ENCODE measurements at regions not wholly inside any gene's neighbourhood (a gene's known extent, or its start where the extent isn't known, plus 50 kb on each side); places are given as distances from the start of the nearest gene placed in this dataset.
A peak's percentile ranks its signal among the peaks of the same experiment; 100 is the strongest.

DNA sequence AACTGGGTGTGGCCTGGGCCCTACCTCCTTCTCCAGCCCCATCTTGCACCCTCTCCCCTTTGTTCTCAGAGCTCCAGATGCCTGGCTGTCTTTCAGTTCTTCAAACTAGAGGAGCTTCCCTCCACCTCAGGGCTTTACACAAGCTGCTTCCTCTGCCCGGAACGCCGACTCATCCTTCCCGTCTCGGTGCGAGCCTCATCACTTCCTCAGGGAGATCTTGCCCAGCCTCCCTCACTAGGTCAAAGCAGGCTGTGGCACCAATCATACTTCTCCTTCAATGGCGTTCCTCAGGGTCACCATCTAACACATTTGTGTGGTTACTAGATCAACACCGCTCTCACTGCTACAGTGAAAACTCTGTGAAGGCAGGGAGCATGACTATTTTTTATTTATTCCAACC lies 56.2 kb upstream of the ZSWIM6 start:
- Mint-ChIP-seq H3K27ac (no peak overlapping the region), H3K4me3 (peak overlapping the region; percentile 52 to 77), H3K36me3 (peaks cover 0 to 2% of the 10 kb centered on the region in 2 donors), H3K9me3 (no peaks in the 10 kb centered on the region), H3K4me1 (peaks cover 17% of the 10 kb centered on the region), H3K27me3 (ENCODE audit: low read depth in 3 of 3) (peaks cover 0 to 6% (median 0%) of the 10 kb centered on the region in 3 donors)
- WGBS (ENCODE audit: insufficient coverage) = 0% methylated on average over 8 of the region's 8 CpGs
- Histone ChIP-seq H3K9me3 (replicated peaks in 1 of 2; ENCODE audit: control insufficient read depth in 1 of 2, insufficient read depth in 1 of 2, low read length in 2 of 2) (no peaks in the 10 kb centered on the region), H3K4me3 (replicated peaks in 1 of 3; ENCODE audit: low read depth in 2 of 3, low read length in 3 of 3) (peak overlapping the region in 1 of 3 experiments; percentile 49), H3K79me2 (ENCODE audit: insufficient read depth, low read length) (no peaks in the 10 kb centered on the region), H3K27me3 (ENCODE audit: control insufficient read depth in 2 of 2, insufficient read depth in 2 of 2, low read length in 2 of 2) (no peaks in the 10 kb centered on the region), H3K9ac (ENCODE audit: insufficient read depth, low read length, poor library complexity, severe bottlenecking) (peak overlapping the region; percentile 41), H3K36me3 (replicated peaks in 1 of 2; ENCODE audit: control insufficient read depth in 1 of 2, insufficient read depth in 2 of 2, low read length in 2 of 2) (no peaks in the 10 kb centered on the region), H3K4me2 (replicated peaks; ENCODE audit: extremely low read depth, low read length, poor library complexity, severe bottlenecking) (peak overlapping the region; percentile 61), H2AFZ (ENCODE audit: insufficient read depth, low read depth, low read length, poor library complexity, severe bottlenecking) (peak overlapping the region; percentile 71), H3K4me1 (ENCODE audit: control insufficient read depth in 1 of 2, insufficient read depth in 2 of 2, low read length in 2 of 2) (peaks cover 89 to 91% of the 10 kb centered on the region in 2 donors), H3K27ac (ENCODE audit: low read depth in 1 of 2, low read length in 2 of 2) (peak overlapping the region; percentile 94 to 95), H4K20me1 (ENCODE audit: insufficient read depth, low read length) (no peaks in the 10 kb centered on the region)
- peak; percentile 94 to 97 (median 95) for DNase-seq
- TF ChIP-seq, protein P1, sequence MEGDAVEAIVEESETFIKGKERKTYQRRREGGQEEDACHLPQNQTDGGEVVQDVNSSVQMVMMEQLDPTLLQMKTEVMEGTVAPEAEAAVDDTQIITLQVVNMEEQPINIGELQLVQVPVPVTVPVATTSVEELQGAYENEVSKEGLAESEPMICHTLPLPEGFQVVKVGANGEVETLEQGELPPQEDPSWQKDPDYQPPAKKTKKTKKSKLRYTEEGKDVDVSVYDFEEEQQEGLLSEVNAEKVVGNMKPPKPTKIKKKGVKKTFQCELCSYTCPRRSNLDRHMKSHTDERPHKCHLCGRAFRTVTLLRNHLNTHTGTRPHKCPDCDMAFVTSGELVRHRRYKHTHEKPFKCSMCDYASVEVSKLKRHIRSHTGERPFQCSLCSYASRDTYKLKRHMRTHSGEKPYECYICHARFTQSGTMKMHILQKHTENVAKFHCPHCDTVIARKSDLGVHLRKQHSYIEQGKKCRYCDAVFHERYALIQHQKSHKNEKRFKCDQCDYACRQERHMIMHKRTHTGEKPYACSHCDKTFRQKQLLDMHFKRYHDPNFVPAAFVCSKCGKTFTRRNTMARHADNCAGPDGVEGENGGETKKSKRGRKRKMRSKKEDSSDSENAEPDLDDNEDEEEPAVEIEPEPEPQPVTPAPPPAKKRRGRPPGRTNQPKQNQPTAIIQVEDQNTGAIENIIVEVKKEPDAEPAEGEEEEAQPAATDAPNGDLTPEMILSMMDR (IDR thresholded peaks at IDR 0.05) = no peak
- intact Hi-C loops (cut with micrococcal nuclease) = loop anchor here (5.0 kb wide), 3 partner anchors 56 to 131 kb away; partner anchors contain the start of genes ZSWIM6 (in 2 of the 2) and SMIM15 (in 1 of the 2)

DNA sequence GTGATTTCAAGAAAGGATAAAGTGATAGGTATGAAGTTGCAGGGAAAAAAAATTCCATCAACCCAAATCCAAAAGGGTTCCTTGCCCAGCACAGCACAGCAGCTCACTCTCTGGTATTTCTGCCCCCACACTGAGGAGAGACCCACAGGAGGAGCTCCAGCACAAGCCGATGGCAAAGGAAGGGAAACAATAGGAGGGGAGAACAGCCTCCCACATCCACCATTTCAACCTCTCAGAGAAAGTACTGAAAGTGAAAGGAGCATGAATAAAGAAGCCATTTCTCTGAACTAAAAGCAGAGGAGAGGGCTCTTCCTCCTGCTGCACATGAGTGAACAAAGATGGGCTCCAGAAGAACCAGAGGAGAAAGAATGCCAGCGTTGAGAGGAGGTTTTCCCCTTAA lies 54.9 kb upstream of the ZSWIM6 start:
- Mint-ChIP-seq H3K27ac (no peak overlapping the region), H3K4me1 (peaks cover 18% of the 10 kb centered on the region), H3K36me3 (peaks cover 0 to 2% of the 10 kb centered on the region in 2 donors), H3K9me3 (no peaks in the 10 kb centered on the region), H3K27me3 (ENCODE audit: low read depth in 3 of 3) (peaks cover 0 to 6% (median 0%) of the 10 kb centered on the region in 3 donors), H3K4me3 (peak overlapping the region; percentile 70 to 88)
- DNase-seq = no peak
- Histone ChIP-seq H3K27ac (ENCODE audit: low read depth in 1 of 2, low read length in 2 of 2) (peak overlapping the region; percentile 94 to 95), H2AFZ (ENCODE audit: insufficient read depth, low read depth, low read length, poor library complexity, severe bottlenecking) (peak overlapping the region; percentile 86), H3K27me3 (ENCODE audit: control insufficient read depth in 2 of 2, insufficient read depth in 2 of 2, low read length in 2 of 2) (no peaks in the 10 kb centered on the region), H3K9me3 (replicated peaks in 1 of 2; ENCODE audit: control insufficient read depth in 1 of 2, insufficient read depth in 1 of 2, low read length in 2 of 2) (no peaks in the 10 kb centered on the region), H3K36me3 (replicated peaks in 1 of 2; ENCODE audit: control insufficient read depth in 1 of 2, insufficient read depth in 2 of 2, low read length in 2 of 2) (no peaks in the 10 kb centered on the region), H4K20me1 (ENCODE audit: insufficient read depth, low read length) (no peaks in the 10 kb centered on the region), H3K4me3 (replicated peaks in 1 of 3; ENCODE audit: low read depth in 2 of 3, low read length in 3 of 3) (peak overlapping the region in 2 of 3 experiments; percentile 24 to 67), H3K79me2 (ENCODE audit: insufficient read depth, low read length) (no peaks in the 10 kb centered on the region), H3K4me1 (ENCODE audit: control insufficient read depth in 1 of 2, insufficient read depth in 2 of 2, low read length in 2 of 2) (peaks cover 87 to 94% of the 10 kb centered on the region in 2 donors), H3K9ac (ENCODE audit: insufficient read depth, low read length, poor library complexity, severe bottlenecking) (peak overlapping the region; percentile 15), H3K4me2 (replicated peaks; ENCODE audit: extremely low read depth, low read length, poor library complexity, severe bottlenecking) (peak overlapping the region; percentile 71)
- WGBS (ENCODE audit: insufficient coverage) = no CpG with 5 or more reads among the region's 2 CpGs
- TF ChIP-seq, protein P1 (IDR thresholded peaks at IDR 0.05) = no peak
- intact Hi-C loops (cut with micrococcal nuclease) = loop anchor here (5.0 kb wide), 3 partner anchors 55 to 130 kb away; partner anchors contain the start of genes ZSWIM6 (in 2 of the 2) and SMIM15 (in 1 of the 2)

Data from CD14-positive monocyte (primary cell).